Stomach (tissue), 8 donors: ENCODE measurements at regions not wholly inside any gene's neighbourhood (a gene's known extent, or its start where the extent isn't known, plus 50 kb on each side); places are given as distances from the start of the nearest gene placed in this dataset.

ENCODE experiments used
- DNase-seq, 2 donors: peaks; one replicate each; pipeline versions ENCODE4 v3.0.0 to v3.0.0-alpha.2; 2013 to 2019
- H3K27ac ChIP-seq, 5 donors: fragments of 200-600 bp in 4 of 5; sonication (generic) in 4 of 5; one replicate each; pipeline ENCODE4 v1.5.1; 2013 to 2019; ENCODE audit warnings: mild to moderate bottlenecking in 1 of 5, moderate library complexity in 1 of 5
- H3K27me3 ChIP-seq, 3 donors: fragments of 200-600 bp; sonication (generic); one replicate each; pipeline ENCODE4 v1.5.1; 2017 to 2019; ENCODE audit warnings: mixed run types in 1 of 3
- H3K36me3 ChIP-seq, 4 donors: fragments of 200-600 bp; sonication (generic); 1 replicate in 3 of 4; 2 replicates in 1 of 4; pipeline ENCODE4 v1.5.1; 2016 to 2019
- H3K4me1 ChIP-seq, 4 donors: fragments of 200-600 bp; sonication (generic); one replicate each; pipeline ENCODE4 v1.5.1; 2016 to 2019
- H3K4me3 ChIP-seq, 4 donors: fragments of 200-600 bp; sonication (generic) in 3 of 4; one replicate each; pipeline ENCODE4 v1.5.1; 2016 to 2019; ENCODE audit warnings: mild to moderate bottlenecking in 1 of 4
- H3K9me3 ChIP-seq, 4 donors: fragments of 200-600 bp; sonication (generic); one replicate each; pipeline ENCODE4 v1.5.1; 2016 to 2019
- CTCF ChIP-seq, 7 experiments: fragments of 450-650 bp in 4 of 7; fragments of 200-600 bp in 3 of 7; sonication (generic) in 3 of 7; IDR thresholded peaks; one replicate each; pipeline ENCODE4 v1.5.1; 2016 to 2019; ENCODE audit warnings: antibody characterized with exemption in 7 of 7, control low read depth in 2 of 7, mild to moderate bottlenecking in 1 of 7
- EP300 ChIP-seq: sonication (generic); formaldehyde crosslinking; IDR thresholded peaks from one replicate; pipeline ENCODE4 v1.6.1; 2017; ENCODE audit warnings: antibody characterized with exemption
- POLR2A ChIP-seq, 4 donors: fragments of 450-650 bp; IDR thresholded peaks; one replicate each; pipeline ENCODE4 v1.6.1; 2016; ENCODE audit warnings: antibody characterized with exemption in 4 of 4, control low read depth in 2 of 4, mild to moderate bottlenecking in 1 of 4, moderate library complexity in 1 of 4
- POLR2AphosphoS5 ChIP-seq, 3 donors: sonication (generic); formaldehyde crosslinking; IDR thresholded peaks; one replicate each; pipeline ENCODE4 v1.6.1; 2016; ENCODE audit warnings: antibody characterized with exemption in 3 of 3
- WGBS, 5 donors: extraction: QIAGEN DNeasy Blood & Tissue Kit in 3 of 5; methylation state at CpG; one replicate each; pipeline versions ENCODE4 v1.1.5 to v1.1.7; 2013 to 2018; 5-methylcytosine and 5-hydroxymethylcytosine counted together
- intact Hi-C: fragments of 100-400 bp; cut with DNase I; formaldehyde crosslinking; loops from one replicate; pipeline ENCODE4 v1.15.1; 2023; ENCODE audit warnings: low total_unique reads
- donor health status: healthy with polysubstance abuse.
- donor health status: Bipolar disorder and iron deficiency.
- donor health status: healthy.

- Histone ChIP-seq H3K36me3 (no peaks in the 10 kb centered on the region), H3K4me3 (no peak overlapping the region), H3K27ac (no peak overlapping the region), H3K27me3 (peaks cover 0 to 21% (median 0%) of the 10 kb centered on the region in 3 donors), H3K4me1 (no peaks in the 10 kb centered on the region), H3K9me3 (peaks cover 0 to 8% (median 0%) of the 10 kb centered on the region in 4 donors)
- no peak for DNase-seq
- no peak for TF ChIP-seq POLR2AphosphoS5 (IDR thresholded peaks at IDR 0.05)
- no peak for TF ChIP-seq CTCF (IDR thresholded peaks at IDR 0.05)
- no peak for TF ChIP-seq EP300
- no peak for TF ChIP-seq POLR2A (IDR thresholded peaks at IDR 0.05)
- intact Hi-C loops, result no loop called here
- 75 to 100% (median 82%) methylated on average over 4 to 6 of the region's 6 CpGs for WGBS, 5 donors
These were observed 462.2 kb downstream of the TSHZ3 start for GRCh38 chr19:30887042-30887441.

- peaks cover 0 to 8% (median 0%) of the 10 kb centered on the region in 4 donors for H3K9me3 ChIP-seq
- no peak for TF ChIP-seq CTCF (IDR thresholded peaks at IDR 0.05)
- TF ChIP-seq EP300, result no peak
- H3K4me3 ChIP-seq, result no peak overlapping the region
- H3K4me1 ChIP-seq, result no peaks in the 10 kb centered on the region
- intact Hi-C loops, result no loop called here
- H3K36me3 ChIP-seq, result no peaks in the 10 kb centered on the region
- peaks cover 0 to 21% (median 0%) of the 10 kb centered on the region in 3 donors for H3K27me3 ChIP-seq
- no peak overlapping the region for H3K27ac ChIP-seq
- DNase-seq, result no peak
- WGBS, 5 donors, result 62 to 79% (median 69%) methylated on average over 7 of the region's 7 CpGs
These were observed 463.0 kb downstream of the TSHZ3 start for GRCh38 chr19:30886222-30886621.

- Histone ChIP-seq H3K4me1 (no peaks in the 10 kb centered on the region), H3K36me3 (no peaks in the 10 kb centered on the region), H3K4me3 (no peak overlapping the region), H3K27ac (no peak overlapping the region), H3K27me3 (peaks cover 0 to 23% (median 0%) of the 10 kb centered on the region in 3 donors), H3K9me3 (peaks cover 0 to 8% (median 0%) of the 10 kb centered on the region in 4 donors)
- intact Hi-C loops, result no loop called here
- no peak for DNase-seq
- WGBS, 5 donors, result 79 to 89% (median 83%) methylated on average over 11 of the region's 11 CpGs
- TF ChIP-seq POLR2A (IDR thresholded peaks at IDR 0.05) (no peak), EP300 (no peak), CTCF (IDR thresholded peaks at IDR 0.05) (no peak), POLR2AphosphoS5 (IDR thresholded peaks at IDR 0.05) (no peak)
These were observed 465.0 kb downstream of the TSHZ3 start for GRCh38 chr19:30884146-30884812.

- Histone ChIP-seq H3K36me3 (no peaks in the 10 kb centered on the region), H3K4me1 (no peaks in the 10 kb centered on the region), H3K27me3 (peaks cover 0 to 20% (median 0%) of the 10 kb centered on the region in 3 donors), H3K9me3 (peaks cover 0 to 8% (median 0%) of the 10 kb centered on the region in 4 donors), H3K27ac (no peak overlapping the region), H3K4me3 (no peak overlapping the region)
- intact Hi-C loops, result no loop called here
- TF ChIP-seq EP300 (no peak), POLR2A (IDR thresholded peaks at IDR 0.05) (no peak), CTCF (IDR thresholded peaks at IDR 0.05) (no peak), POLR2AphosphoS5 (IDR thresholded peaks at IDR 0.05) (no peak)
- 50 to 80% (median 75%) methylated on average over 2 to 4 of the region's 4 CpGs for WGBS, 5 donors
- no peak for DNase-seq
These were observed 466.2 kb downstream of the TSHZ3 start for GRCh38 chr19:30883071-30883470.
